ENCODE measurements at regions not wholly inside any gene's neighbourhood (a gene's known extent, or its start where the extent isn't known, plus 50 kb on each side); places are given as distances from the start of the nearest gene placed in this dataset.

DNA sequence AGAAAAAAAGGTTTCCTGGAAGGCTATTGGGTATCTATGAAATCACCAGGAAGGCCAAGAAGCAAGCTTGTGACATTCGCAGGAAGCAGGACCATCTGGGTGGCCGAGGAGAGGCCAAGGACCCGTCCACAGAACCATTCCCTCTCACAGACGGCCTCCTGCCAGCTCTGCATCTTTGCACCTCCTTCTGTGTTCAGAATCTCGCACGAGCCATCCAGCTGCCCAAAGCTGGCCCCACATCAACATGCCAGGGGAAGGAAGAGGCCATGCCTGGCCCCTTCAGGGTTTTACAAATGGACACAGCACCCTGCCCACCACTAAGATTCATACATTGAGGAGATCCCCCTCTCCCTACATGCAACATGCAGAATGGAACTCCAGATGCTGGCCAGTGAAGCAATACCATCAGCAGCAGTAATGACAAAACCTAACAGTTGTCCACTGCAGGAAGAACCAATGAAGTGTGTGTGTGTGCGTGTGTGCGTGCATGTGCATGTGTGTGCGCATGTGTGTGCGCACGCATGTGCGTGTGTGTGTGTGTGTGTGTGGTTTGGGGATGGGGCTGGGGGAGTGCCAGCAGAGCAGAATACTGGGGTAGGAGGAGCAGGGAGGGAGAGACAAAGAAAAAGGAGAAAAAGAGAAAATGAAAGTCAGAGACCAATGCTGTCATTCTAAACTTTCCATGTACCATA, 184.2 kb upstream of the FOXQ1 start:
- no peaks in the 10 kb centered on the region for H3K9me3 ChIP-seq (replicated peaks)
- intact Hi-C loops (cut with micrococcal nuclease), result no loop called here
- peaks cover 11% of the 10 kb centered on the region for H3K4me1 ChIP-seq
- peaks cover 20% of the 10 kb centered on the region for H3K27me3 ChIP-seq (ENCODE audit: low read depth)
- no peak overlapping the region for H3K27ac ChIP-seq (replicated peaks)
- TF ChIP-seq, protein P1, sequence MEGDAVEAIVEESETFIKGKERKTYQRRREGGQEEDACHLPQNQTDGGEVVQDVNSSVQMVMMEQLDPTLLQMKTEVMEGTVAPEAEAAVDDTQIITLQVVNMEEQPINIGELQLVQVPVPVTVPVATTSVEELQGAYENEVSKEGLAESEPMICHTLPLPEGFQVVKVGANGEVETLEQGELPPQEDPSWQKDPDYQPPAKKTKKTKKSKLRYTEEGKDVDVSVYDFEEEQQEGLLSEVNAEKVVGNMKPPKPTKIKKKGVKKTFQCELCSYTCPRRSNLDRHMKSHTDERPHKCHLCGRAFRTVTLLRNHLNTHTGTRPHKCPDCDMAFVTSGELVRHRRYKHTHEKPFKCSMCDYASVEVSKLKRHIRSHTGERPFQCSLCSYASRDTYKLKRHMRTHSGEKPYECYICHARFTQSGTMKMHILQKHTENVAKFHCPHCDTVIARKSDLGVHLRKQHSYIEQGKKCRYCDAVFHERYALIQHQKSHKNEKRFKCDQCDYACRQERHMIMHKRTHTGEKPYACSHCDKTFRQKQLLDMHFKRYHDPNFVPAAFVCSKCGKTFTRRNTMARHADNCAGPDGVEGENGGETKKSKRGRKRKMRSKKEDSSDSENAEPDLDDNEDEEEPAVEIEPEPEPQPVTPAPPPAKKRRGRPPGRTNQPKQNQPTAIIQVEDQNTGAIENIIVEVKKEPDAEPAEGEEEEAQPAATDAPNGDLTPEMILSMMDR (IDR thresholded peaks at IDR 0.05; ENCODE audit: borderline replicate concordance), result no peak
- DNase-seq, result no peak
- H3K4me3 ChIP-seq, result no peak overlapping the region
- no peaks in the 10 kb centered on the region for H3K36me3 ChIP-seq

DNA sequence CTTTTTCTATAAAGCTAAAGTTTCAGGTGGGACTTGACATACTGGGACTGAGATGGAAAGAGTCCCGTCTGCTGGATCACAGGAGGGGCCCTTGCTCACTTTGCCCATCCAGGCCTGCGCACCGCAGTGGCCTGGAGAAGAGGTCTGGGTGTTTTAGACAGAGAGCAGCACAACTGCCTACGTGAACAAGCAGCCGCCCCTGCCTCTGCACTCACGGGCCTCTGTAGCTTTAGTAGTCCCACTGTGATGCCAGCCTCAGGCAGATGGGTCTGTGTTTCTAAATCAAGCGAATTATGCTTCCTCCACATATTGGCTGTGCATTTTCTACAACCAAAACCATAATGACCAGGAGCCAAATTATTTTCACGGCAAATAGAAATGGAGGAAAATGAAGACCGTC, 184.8 kb upstream of the FOXQ1 start:
- no peak for DNase-seq
- H3K4me3 ChIP-seq, result no peak overlapping the region
- intact Hi-C loops (cut with micrococcal nuclease), result no loop called here
- TF ChIP-seq, protein P1 (IDR thresholded peaks at IDR 0.05; ENCODE audit: borderline replicate concordance), result no peak
- no peaks in the 10 kb centered on the region for H3K36me3 ChIP-seq
- H3K27ac ChIP-seq (replicated peaks), result no peak overlapping the region
- peaks cover 11% of the 10 kb centered on the region for H3K4me1 ChIP-seq
- H3K9me3 ChIP-seq (replicated peaks), result no peaks in the 10 kb centered on the region
- peaks cover 20% of the 10 kb centered on the region for H3K27me3 ChIP-seq (ENCODE audit: low read depth)

DNA sequence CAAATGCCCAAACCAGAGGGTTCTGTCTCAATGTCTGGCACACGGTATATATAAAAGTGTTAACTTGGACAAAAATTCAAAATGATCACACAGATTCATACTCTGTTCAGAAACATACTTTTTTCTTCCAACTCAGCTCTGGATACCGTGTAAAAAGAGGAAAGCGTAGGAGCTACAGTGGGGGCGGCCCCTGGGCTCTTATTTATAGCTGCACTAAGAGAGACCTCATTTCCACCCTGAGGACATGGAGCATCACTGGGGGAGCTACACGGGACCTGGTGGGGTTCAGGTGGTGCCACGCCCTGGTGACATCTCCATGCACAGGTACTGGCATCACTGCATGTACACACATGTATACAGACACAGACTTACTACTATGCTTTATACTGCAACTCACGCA, 185.9 kb upstream of the FOXQ1 start:
- intact Hi-C loops (cut with micrococcal nuclease), result no loop called here
- H3K9me3 ChIP-seq (replicated peaks), result no peaks in the 10 kb centered on the region
- H3K4me1 ChIP-seq, result peaks cover 1% of the 10 kb centered on the region
- TF ChIP-seq, protein P1 (IDR thresholded peaks at IDR 0.05; ENCODE audit: borderline replicate concordance), result no peak
- H3K4me3 ChIP-seq, result no peak overlapping the region
- no peak overlapping the region for H3K27ac ChIP-seq (replicated peaks)
- DNase-seq, result no peak
- H3K36me3 ChIP-seq, result no peaks in the 10 kb centered on the region
- peaks cover 25% of the 10 kb centered on the region for H3K27me3 ChIP-seq (ENCODE audit: low read depth)

DNA sequence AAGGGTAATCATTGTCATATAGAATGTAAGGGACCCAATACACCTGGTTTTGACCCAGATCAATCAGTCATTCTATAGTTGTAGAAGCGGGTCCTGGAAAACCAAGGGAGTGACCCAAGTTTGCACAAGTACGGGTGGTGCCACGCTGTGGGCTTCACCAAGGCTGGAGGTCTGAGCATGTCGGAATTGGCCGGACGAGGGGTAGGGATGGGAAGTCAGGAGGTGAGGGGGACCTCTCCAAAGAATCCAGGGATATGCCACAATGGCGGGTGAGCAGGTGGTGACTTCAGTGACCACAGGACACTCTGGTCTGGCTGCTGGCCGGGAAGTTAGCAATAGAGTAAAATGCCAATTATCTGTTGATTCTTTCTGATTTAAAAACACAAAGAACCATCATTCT, 186.6 kb upstream of the FOXQ1 start:
- H3K27ac ChIP-seq (replicated peaks), result no peak overlapping the region
- TF ChIP-seq, protein P1 (IDR thresholded peaks at IDR 0.05; ENCODE audit: borderline replicate concordance), result no peak
- H3K27me3 ChIP-seq (ENCODE audit: low read depth), result peaks cover 31% of the 10 kb centered on the region
- no peak overlapping the region for H3K4me3 ChIP-seq
- H3K9me3 ChIP-seq (replicated peaks), result no peaks in the 10 kb centered on the region
- no peaks in the 10 kb centered on the region for H3K4me1 ChIP-seq
- intact Hi-C loops (cut with micrococcal nuclease), result no loop called here
- H3K36me3 ChIP-seq, result no peaks in the 10 kb centered on the region
- DNase-seq, result no peak

DNA sequence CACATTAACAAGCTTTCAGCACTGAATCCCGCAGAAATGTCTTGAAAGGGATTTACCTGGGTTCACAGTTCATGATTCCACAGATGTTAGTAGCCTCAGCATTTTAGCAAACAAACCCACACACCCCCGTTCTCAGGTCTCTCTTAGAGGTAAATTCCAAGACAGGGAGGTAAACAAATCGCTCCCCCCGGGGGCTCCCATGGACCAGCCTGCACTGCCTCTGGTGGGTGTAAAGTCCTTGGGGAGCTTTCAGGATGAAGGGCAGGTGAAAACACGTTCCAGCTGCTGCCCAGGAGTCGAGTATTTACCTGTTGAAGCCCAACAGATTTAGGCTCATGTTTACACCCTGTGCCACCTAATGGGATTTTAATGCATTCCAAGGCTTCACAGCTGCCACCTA, 187.0 kb upstream of the FOXQ1 start:
- no peaks in the 10 kb centered on the region for H3K4me1 ChIP-seq
- TF ChIP-seq, protein P1 (IDR thresholded peaks at IDR 0.05; ENCODE audit: borderline replicate concordance), result no peak
- H3K36me3 ChIP-seq, result no peaks in the 10 kb centered on the region
- H3K27me3 ChIP-seq (ENCODE audit: low read depth), result peaks cover 31% of the 10 kb centered on the region
- no peak overlapping the region for H3K4me3 ChIP-seq
- no peak for DNase-seq
- intact Hi-C loops (cut with micrococcal nuclease), result no loop called here
- no peak overlapping the region for H3K27ac ChIP-seq (replicated peaks)
- no peaks in the 10 kb centered on the region for H3K9me3 ChIP-seq (replicated peaks)

All from left ventricle myocardium inferior (tissue), 1 donor.